ENCODE measurements at regions not wholly inside any gene's neighbourhood (a gene's known extent, or its start where the extent isn't known, plus 50 kb on each side); places are given as distances from the start of the nearest gene placed in this dataset.

DNA sequence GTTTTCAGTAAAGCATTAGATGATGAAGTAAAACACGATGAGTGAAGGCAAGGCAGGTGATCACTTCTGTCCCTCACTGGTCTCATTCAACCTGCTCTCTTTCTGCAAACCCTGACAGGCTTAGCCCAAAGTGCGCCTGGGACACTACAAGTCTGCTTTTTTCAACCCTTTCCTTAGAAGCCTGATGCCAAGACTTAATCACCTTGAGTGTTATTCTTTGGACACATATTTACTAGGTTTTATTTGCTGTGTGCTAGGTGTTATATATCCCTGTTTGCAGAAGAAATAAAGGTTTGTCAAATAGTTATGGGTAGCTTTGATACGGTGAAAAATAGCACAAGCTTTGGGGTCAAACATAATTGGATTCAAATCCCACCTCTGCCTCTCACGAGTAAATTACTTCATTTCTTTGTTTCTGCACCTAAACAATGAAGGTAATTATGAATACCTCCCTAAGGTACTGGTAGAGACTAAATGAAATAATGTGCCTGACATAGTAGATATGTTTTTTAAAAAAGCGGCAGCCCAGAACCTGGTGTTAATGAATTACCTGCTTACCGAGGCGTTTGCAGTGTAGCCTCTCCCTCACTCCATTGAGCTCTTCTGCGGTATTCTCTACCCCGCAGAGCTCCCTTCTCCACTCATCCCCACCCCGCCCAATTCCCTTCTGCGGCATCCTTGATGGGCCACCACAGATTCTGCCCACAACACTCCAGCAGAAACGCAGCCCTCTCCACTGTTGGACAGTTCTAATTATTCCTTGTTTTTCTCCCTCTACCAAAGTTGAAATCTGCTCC lies 269.0 kb upstream of the TPM1 start:
- DNase-seq (ENCODE audit: low read depth) = no peak

DNA sequence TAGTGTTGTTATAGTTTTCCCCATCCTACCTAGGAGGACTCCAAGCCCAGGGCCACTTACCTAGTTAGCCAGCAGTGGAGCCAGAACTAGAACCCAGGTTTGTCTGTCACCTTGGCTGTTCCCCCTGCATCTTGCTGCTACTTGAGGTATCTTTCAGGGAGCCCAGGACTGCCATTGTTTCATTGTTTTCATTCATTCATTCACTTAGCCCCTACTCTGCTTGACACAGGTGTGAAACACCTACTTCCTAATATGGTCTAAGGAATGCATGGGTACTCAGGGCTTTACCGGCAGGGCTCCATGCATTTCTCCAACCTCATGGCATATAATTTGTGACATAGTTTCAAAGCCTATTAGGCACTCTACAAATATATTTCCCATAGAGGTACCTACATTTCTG lies 266.6 kb upstream of the TPM1 start:
- DNase-seq (ENCODE audit: low read depth) = no peak

DNA sequence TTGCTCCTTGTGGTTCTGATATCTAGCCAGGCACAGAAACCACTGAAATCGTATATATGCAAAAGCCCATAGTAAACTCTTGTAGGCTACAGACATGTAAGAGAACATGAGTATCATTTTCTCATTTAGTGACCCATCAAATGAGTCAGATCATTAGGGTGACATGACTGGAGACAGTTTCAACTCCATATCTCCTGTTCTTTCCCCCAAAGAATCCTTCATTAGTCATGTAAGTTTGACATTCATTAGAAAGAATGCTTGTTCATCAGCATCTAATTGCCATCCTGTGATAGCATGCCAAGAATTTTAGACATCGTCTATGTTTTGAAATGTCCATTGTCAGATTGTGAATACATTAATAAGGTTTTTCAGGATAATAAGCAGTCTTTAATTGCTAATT lies 264.9 kb upstream of the TPM1 start:
- peak; percentile 42 for DNase-seq (ENCODE audit: low read depth)

DNA sequence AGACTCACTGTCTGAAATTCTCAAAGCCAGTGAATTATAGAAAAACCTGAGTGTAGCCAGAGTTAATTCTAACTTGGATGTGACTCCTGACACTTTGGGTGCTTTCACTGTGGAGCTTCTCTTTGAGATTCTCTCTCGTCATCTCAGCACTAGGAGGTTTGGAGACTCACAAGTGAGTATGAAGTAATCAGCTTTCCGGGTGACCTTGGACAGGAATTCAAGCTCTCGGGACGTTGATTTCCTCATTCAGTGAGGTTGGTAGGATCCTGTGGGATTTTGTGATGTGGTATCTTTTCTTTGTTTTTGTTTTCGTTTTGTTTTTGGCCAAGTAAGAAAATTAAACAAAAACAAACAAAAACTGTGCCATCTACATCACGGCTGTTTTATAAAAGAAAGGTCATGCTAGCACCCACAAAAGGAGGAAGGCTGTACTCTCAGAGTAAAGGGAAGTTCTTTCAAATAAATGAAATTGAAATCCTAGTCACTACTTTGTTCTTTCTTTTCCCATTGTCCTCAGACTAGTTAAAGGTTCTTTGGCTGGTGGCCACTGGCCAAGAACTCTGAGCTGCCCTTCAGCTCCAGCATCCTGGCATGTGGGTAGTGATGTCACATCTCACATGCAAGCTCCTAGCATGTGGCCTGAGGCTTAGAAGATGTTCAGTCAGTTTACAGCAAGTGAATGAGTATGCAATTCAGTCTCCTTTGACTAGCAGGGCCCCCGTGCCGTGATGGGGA lies 263.3 kb upstream of the TPM1 start:
- peak; percentile 46 for DNase-seq (ENCODE audit: low read depth)

DNA sequence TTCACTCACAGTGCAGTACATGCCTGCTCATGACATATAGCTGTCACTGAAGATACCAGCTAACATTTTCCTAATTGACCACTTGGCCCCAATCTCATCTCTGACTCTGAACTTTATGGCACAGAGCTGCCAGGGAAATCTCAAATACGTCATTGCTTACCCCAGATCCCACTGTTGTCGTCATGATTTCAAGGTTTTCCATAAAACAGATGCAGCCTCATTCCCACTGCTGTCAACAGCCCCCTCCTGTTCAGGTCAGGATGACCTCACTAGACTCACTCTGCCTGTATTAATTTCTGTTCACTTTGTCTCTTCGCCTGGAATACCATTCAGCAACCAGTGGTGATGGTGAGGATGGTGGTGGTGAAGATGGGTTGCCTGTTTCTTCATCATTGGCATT lies 262.6 kb upstream of the TPM1 start:
- DNase-seq (ENCODE audit: low read depth) = no peak

DNA sequence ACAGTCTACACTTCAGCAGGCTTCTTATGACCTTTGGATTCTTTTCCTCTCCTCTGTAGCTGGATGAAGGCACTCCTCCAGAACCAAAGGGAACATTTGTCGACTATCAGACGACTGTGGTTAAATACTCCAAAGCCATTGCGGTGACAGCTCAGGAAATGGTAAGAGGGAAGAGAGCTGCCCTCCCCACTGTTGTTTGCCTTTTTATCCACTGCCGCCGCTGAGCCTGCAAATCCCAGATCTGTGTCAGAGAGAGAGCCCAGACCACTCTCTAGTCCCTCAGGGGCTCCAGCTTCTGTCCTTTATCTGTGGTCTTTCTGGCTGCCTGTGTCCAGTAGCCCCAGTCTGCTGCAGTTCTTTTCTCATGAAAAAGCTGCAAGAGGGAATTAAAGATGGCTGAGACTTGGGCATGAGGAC lies 261.5 kb upstream of the TPM1 start:
- DNase-seq (ENCODE audit: low read depth) = peak; percentile 35

DNA sequence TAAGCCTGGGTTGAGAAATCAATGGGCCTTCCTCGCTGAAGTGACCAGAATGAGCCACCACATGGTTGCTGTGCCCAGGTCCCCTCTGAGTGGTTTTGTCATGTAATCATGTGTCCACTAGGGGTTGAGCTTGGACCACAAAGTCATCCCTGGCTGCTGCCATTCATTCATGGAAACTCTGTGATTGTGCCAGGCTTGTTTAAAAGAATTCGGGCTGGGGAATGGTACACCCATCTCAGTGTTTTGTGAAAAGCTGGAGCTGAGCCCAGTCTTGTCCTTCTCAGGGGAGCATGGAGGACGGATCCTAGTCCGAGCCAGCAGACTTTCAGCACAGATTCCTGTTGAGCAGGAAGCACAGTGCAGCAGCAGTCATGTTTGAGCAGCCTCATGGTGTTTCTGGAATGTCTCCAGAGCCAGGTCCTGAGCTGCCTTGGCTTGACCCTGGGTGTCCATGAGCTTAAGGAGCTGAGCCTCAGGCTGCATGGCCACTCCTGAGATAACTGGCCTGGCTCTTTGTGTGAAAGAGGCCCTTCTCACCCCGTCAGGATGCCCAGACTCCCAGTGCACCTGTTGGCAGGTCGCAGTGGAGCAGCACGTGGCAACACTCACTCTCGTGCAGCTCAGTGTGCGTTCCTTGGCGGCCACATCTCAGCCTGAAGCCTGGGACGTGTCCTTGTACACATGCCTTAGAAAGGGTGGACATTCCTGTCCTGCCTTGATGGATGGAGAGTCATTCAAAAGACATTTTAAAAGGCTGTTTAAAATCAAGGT lies 260.3 kb upstream of the TPM1 start:
- peak; percentile 79 for DNase-seq (ENCODE audit: low read depth)

DNA sequence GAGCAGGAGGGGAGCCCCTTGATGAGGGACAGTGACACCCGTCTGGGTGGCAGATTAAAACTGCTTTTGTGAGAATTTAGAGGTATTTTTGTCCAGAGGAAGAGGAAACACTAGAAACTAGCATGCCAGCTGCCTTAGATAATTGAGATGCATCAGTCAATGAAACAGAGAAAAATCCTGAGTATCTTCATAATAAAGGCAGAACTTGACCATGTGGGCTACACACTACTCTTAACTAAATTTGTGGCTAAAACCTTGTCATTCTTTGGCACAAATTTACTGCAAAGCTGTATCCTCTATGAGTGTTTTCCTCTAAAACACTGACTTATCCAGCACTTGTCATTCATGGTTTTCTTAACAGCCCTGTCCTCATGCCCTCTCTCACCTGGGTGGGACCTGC lies 259.7 kb upstream of the TPM1 start:
- no peak for DNase-seq (ENCODE audit: low read depth)

DNA sequence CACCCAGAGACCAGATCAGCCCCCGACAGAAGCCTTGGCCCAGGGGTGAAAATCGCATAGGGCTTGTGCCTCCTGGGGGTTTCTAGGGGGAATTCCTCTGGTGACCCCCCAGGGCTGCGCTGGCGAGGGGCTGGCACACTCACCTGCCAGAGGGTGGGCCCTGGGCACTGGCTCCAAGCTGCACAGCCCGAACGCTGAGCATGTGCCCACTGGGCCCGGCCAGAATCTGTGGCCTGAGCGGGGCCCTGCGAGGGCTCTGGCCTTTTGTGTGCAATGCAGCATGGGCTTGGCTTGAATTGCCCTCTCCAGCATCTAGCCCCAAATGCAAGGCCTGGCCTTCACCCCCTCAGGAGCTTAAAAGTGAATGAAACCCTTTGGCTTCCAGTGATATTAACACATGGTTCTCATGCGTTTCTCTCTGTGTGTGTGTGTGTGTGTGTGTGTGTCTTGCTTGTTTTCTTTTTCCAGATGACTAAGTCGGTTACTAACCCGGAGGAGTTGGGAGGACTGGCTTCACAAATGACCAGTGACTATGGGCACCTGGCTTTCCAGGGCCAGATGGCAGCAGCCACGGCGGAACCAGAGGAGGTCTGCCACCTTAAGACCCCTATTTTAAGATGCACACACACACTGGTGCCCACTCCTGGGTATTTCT lies 259.1 kb upstream of the TPM1 start:
- peak; percentile 68 for DNase-seq (ENCODE audit: low read depth)

DNA sequence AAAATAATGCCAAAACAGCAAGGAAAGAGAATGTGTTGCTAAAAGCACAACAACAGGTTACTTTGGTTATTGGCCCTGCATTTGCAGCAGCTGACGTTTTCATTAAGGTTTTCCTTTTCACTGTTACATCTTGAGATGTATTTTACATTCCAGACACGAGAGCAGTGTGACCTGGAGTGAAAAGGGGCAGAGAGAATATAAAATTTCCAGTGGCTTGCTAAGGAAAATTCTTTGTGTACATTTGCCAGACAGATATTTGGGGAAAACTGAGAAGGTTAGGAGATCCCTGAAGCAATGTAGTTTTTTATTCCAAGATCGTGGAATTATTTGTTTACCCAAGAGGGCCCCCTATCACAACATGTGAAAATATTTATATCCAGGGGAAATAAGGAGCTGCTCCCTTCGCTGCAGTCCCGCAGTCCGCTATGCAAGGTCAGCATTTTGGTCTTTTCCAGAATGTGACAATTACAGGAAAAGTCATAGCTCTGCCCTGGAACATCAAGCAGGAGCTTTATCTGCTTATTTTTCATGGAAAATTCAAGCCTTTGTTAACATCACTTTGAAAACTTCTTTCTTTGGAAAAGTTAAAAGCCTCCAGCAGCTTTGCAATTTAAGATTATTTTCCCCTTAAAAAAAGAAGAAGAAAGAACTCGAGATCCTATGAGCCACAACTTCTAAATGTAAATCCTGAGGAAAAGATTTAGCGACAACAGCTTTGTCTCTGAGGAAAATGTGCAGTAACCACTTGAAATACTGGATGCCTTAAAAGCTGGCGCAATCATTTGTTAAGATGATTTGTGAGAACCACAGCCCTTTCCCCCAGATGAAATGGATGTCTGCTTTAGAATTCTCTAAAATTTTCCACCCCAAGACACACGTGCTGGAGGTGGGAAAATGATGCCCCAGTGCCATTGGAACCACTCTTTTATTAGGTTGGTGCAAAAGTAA lies 256.4 kb upstream of the TPM1 start:
- DNase-seq (ENCODE audit: low read depth) = no peak

DNA sequence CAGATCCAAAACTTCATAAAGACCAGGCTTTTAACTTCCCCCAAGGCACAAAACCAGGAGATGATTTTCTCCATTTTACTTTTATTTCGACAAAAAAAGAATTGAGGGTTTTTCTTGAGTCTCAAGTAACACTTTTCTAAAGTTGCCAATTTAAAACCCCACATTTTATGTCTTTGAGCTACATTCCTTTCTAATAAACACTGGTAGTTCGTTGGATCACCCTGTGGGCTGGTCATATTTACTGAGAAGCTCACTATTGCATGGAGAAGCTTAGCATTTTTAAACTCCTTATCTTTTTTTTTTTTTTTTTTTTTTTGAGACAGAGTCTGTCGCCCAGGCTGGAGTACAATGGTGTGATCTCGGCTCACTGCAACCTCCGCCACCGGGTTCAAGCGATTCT lies 255.1 kb upstream of the TPM1 start:
- no peak for DNase-seq (ENCODE audit: low read depth)

DNA sequence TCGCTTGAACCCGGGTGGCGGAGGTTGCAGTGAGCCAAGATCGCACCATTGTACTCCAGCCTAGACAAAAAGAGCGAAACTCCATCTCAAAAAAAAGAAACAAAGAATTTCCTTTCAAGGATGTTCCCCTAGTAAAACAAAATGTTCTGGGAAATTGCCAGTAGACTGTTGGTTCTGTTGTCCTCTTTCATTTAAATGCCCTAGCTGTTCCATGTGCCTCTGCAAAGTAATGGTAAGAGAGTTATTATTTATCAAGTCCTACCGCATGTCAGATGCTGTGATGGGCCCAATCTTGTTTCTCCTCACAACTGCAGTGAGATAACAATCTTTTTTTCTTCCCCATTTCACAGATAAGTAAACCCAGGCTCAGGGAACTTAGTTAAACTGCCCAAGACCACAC lies 254.3 kb upstream of the TPM1 start:
- no peak for DNase-seq (ENCODE audit: low read depth)

DNA sequence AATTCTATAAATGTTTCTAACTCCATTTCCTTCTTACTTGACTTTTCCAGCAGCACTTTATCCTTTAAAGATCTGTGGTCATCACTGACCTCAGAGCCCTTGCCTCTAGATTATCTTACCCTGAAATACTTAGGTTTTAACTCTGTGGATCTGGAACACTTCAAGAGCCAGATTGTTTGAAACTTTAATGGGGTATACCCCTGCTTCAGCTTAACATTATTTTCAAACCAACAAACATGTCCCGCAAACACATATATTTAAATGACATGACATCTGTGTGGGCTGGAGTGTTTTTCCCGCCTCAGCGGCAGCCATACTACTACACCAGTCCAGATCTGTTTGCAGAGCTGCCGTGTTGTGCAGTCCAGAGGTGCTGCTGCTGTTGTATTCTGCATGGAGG lies 252.0 kb upstream of the TPM1 start:
- no peak for DNase-seq (ENCODE audit: low read depth)

DNA sequence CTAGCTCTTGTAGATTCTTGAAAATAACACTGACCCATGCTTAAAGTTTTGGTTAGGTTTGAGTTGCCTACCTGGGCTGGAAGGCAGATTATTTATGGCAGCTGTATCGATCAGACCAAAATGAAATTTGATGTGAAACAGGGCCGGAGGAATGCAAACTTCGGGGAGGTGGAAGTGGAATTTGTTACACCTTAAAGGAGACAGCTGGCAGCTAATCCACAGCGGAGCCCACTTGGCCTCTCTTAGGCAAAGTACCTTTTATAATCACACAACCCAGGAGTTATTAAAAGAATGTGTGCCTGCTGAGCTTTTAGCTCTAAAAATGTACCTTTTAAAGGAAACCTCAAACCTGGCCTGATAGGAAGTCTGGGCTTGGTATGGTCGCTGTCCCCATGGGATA lies 250.9 kb upstream of the TPM1 start:
- no peak for DNase-seq (ENCODE audit: low read depth)

DNA sequence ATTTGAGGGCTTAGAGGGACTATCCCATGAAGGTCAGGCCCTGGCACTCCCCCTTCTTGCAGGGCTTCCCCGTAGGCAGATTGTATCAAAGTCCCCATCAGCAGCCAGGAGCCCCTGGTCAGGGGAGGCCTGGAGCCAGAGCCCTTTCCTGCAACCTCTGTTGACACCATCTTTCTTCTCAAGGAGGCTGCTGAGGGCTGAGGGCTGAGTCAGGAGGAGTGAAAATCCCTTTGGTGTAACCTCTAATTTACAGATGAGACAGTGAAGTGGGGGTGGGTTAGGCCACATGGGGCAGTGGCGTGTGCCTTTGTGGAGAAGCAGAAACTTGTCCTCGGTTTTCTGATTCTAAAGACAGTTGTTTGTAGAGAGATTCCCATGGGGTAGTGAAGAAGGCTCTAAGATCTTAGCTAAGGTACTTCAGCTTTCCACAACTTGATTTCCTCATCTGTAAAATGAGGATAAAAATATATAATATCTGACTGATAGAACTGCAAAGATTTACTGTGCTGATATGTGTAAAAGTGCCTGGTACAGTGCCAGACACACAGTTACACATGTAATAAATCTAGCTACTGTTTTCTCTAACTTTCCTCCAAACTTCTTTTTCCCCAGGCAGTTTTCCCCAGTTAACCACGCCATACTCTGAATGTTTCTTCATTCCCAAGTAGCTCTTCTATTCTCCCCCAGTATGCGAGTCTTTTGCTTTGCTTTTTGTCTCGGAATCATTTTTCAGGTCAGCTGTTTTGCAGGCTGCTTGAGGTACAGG lies 249.4 kb upstream of the TPM1 start:
- DNase-seq (ENCODE audit: low read depth) = peak; percentile 39

DNA sequence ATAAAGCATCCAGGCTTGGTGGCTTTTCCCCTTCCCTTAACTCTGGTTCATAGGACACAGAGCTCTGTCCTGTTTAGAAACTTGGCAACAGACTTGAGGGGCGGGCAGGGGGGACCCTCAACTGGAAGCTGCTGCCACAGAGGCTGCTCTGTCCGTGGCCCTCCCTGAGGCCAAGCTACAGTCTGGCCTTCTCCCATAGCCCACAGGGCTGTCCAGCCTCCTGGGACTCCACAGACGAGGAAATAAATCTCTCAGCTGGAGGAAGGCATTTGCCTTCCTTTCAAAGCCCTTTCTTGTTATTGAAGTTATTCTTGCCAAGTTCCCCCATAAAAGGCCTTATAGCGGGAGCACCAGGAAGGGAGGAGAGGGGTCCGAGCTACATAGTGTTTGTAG lies 248.8 kb upstream of the TPM1 start:
- no peak for DNase-seq (ENCODE audit: low read depth)

DNA sequence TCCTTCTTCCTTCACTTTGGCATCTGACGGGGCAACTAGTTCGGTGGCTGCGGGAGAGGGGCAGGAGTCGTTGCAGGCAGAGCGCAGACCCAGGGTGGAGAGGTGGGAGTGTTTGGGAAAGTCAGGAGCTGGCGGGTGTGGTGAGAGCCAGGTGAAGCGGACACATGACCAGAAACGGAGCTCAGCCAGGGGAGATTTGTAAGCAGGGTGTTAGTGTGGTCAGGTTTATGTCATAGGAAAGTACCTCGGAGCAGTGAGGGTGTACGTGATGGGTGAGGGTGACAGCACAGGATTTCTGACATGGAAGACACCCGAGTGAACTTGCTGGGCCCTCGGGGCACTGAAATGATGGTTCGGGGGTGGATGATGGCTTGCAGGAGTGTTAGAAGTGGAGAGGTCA lies 247.4 kb upstream of the TPM1 start:
- DNase-seq (ENCODE audit: low read depth) = no peak

DNA sequence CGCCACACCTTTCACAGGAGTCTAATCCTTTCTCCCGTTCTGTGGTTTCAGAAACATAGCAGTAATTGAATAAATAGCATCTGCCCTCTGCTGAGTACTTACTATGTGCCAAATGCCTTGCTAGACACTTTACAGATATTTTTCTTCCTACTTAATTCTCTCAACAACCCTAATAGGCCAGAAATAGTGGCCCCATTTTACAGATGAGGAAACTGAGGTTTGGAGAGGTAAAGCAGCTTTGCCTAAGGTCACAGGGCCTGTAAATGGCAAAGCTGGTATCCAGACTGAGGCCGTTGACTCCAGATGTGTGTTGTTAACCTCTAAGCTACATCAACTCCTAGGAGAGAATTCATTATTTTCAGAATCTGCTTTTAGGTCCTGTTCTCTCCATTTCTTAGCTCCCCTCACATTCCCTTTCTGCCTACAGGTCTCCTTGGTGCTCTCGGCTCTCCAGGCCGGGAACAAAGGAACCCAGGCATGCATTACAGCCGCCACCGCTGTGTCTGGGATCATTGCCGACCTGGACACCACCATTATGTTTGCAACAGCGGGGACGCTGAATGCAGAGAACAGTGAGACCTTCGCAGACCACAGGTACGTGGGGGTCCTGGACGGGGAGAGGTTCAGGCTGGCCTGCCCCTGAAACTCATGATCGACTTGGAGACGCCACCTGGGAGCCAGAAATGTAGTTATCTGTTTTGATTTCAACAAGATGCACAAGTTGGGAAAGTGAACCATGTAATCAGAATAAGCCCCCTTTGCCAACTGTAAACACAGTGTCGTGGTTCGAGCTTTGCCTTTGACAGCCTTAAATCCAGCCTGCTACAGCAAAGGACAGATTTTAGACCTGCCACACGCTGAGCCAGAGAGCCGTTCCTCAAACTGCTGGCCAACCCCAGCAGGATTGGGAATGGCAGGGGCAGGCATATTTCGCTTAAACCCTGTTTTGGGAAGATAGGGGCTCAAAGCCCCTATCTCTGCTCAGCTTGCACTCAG lies 246.5 kb upstream of the TPM1 start:
- DNase-seq (ENCODE audit: low read depth) = no peak

DNA sequence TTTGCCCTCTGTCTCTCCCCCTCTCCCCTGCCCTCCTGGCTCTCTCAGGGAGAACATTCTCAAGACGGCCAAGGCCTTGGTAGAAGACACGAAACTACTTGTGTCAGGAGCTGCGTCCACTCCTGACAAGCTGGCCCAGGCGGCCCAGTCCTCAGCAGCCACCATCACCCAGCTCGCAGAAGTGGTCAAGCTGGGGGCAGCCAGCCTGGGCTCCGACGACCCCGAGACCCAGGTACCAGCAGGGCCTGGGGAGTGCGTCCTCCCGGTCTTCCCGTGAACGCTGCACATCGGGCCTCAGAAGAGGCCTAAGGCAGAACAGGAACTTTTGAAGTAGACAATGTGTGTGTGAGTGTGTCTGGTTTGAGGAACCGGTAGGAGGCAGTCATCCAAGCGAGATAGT lies 245.4 kb upstream of the TPM1 start:
- DNase-seq (ENCODE audit: low read depth) = no peak
